ENCODE measurements at regions not wholly inside any gene's neighbourhood (a gene's known extent, or its start where the extent isn't known, plus 50 kb on each side); places are given as distances from the start of the nearest gene placed in this dataset.
A peak's percentile ranks its signal among the peaks of the same experiment; 100 is the strongest.

- peak; percentile 5 for DNase-seq
These were observed 1186.5 kb upstream of the ADGRL3 start for GRCh38 chr4:60013464-60014184.

GRCh38 chr4:60016971-60017370 lies 1183.2 kb upstream of the ADGRL3 start:
- DNase-seq: no peak

- DNase-seq: no peak
These were observed 1180.9 kb upstream of the ADGRL3 start for GRCh38 chr4:60019180-60019579.

- DNase-seq: no peak
These were observed 1180.2 kb upstream of the ADGRL3 start for GRCh38 chr4:60019946-60020345.

DNA sequence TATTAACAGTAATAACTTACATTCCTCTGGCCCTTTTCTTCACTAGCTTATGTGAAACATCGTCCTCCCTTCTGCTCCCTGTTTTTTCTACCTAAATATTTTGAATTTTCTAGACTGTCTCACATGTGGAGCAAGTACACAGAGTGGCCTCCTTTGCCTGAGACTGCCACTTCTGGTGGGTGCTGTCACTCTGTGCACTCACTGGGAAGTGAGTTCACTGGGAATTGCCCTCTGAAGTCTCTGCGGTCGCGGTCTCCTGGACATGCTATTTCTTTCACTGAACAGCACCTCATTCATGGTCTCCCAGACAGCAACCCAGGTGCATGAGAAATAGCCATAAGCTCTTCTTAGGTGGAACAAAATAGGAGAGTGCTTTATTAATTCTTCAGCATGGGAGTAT lies 1179.7 kb upstream of the ADGRL3 start:
- no peak for DNase-seq

GRCh38 chr4:60033826-60034225 lies 1166.3 kb upstream of the ADGRL3 start:
- DNase-seq: no peak

DNA sequence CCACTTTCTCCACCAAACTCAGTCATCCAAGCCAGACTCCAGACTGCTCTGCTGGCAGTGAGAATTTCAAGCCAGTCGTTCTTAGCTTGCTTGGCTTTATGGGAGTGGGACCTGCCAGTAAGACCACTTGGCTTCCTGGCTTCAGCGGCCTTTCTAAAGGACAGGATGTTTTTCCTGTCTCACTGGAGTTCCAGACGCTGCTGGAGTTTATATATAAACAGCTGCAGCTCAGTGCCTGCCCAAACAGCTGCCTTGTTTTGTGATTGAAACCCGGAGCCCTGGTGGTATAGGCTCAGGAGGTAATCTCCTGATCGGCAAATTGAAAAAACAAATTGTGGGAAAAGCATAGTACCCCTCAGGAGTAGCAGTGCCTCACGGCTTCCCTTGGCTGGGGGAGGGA lies 1165.8 kb upstream of the ADGRL3 start:
- no peak for DNase-seq

DNA sequence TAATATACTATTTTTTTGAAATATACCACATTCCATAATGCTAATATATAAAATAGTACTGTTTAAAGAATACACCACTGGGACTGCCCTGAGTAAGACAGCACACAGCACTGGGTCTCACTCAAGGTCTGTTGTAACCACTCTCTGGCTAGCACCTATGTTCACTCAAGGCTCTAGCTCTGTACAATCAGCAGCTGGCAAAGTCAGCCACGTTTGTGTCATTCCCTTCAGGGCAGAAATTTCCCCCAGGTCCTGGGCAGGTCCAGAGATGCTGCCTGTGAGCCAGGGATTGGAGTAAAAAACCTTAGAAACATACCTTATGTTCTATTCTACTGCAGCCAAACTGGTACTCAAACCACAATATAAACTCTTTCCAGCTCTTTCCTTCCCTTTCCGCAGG lies 1160.2 kb upstream of the ADGRL3 start:
- DNase-seq: no peak

DNA sequence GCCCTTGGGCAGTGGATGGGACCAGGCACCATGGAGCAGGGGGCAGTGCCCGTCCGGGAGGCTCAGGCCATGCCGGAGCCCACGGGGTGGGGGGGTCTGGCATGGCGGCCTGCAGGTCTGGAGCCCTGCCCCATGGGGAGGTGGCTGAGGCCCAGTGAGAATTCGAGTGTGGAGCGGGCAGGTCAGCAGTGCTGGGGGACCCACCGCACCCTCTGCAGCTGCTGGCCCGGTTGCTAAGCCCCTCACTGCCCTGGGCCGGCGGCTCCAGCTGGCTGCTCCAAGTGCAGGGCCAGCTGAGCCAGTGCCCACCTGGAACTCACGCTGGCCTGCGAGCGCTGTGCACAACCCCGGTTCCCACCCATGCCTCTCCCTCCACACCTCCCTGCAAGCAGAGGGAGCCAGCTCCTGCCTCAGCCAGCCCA lies 1157.9 kb upstream of the ADGRL3 start:
- DNase-seq: no peak

- DNase-seq: no peak
These were observed 1157.2 kb upstream of the ADGRL3 start for GRCh38 chr4:60042941-60043340.

GRCh38 chr4:60078984-60079383 lies 1121.1 kb upstream of the ADGRL3 start:
- no peak for DNase-seq

- no peak for DNase-seq
These were observed 1118.3 kb upstream of the ADGRL3 start for GRCh38 chr4:60081839-60082238.

- no peak for DNase-seq
These were observed 1111.2 kb upstream of the ADGRL3 start for GRCh38 chr4:60088807-60089486.

GRCh38 chr4:60089546-60090273 lies 1110.4 kb upstream of the ADGRL3 start:
- DNase-seq: no peak

DNA sequence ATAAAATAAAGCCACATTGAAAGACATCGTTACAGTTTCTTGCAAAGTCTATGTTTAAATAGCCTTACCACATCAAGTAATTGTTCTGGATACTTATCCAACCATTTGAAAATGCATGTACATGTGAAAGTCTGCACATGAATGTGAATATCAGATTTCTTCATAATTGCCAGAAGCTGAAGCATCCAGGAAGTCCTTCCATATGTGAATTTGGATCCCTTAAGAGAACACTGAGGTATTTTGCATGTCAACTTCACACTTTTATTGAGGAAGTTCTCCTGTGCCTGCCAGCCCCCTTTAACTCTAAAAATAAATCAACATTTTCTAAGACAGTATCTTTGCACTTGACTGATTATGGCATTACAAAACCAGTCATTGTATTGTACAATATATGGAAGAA lies 1103.5 kb upstream of the ADGRL3 start:
- no peak for DNase-seq

GRCh38 chr4:60116592-60116991 lies 1083.5 kb upstream of the ADGRL3 start:
- no peak for DNase-seq

DNA sequence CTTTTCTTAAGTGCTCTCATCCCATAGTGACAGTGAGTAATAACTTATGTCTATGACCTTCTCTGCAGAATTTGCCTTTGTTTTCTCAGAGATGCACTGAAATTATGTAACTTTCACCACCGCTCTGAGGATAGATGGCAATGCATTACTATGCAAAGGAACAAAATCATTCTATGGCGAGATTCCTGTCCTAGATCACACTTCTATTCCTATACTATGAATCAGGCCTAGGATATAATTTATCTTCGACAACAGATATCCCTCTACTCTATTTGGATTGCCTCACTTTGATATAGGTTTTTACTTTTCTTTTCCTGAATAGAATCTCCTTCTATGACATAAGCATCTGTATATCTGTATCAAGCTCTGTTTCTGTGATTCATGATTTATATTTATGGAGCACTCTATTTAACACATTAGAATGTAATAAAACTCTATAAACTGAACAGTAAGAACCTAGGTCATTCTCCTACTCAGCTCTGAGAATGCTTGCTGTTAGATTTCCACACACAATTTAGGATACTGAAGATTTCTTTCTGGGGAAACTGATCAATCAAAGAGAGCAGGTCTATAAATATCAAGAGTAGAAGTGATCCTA lies 1082.3 kb upstream of the ADGRL3 start:
- no peak for DNase-seq

- DNase-seq: no peak
These were observed 1077.3 kb upstream of the ADGRL3 start for GRCh38 chr4:60122820-60123219.

- no peak for DNase-seq
These were observed 1071.2 kb upstream of the ADGRL3 start for GRCh38 chr4:60128888-60129287.

GRCh38 chr4:60129740-60130139 lies 1070.4 kb upstream of the ADGRL3 start:
- no peak for DNase-seq

- DNase-seq: no peak
These were observed 1066.8 kb upstream of the ADGRL3 start for GRCh38 chr4:60133375-60133774.

DNA sequence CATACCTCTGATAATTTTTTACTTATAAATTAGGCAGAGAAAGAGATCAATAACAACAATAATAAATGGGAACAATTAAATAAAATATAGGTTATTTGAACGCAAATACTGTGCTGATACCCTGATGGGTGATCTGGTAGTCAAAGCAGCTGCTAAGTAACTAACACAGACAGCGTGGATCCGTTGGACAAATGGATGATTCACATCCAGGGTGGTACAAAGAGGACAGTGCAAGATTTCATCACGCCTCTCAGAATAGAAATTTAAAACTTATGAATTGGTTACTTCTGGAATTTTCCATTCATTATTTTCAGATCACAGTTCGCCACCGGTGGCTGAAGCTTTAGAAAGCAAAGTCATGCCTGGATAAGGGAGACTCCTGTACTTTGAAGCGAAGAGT lies 1066.0 kb upstream of the ADGRL3 start:
- DNase-seq: no peak

DNA sequence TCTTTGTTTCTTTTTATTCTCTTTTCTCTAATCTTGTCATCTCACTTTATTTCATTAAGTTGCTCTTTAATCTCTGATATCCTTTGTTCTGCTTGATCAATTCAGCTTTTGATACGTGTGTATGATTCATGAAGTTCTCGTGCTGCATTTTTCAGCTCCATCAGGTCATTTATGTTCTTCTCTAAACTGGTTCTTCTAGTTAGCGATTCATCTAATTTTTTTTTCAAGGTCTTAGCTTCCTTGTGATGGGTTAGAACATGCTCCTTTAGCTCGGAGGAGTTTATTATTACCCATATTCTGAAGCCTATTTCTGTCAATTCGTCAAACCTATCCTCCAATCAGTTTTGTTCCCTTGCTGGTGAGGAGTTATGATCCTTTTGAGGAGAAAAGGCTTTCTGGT lies 1045.0 kb upstream of the ADGRL3 start:
- DNase-seq: no peak

Data from renal pelvis (tissue), 1 donor.